Activated T-cell treated with anti-CD3 and anti-CD28 coated beads, Interleukin-2, amount 50 U/mL, for 24 hours (primary cell): ENCODE measurements at regions not wholly inside any gene's neighbourhood (a gene's known extent, or its start where the extent isn't known, plus 50 kb on each side); places are given as distances from the start of the nearest gene placed in this dataset.
"Not testable (repeated sequence)": the region's sequence is repeated elsewhere in the genome, so short reads cannot be mapped to it uniquely, and the experiment has no call there.

Experiments used
- DNase-seq: peaks from one replicate; pipeline ENCODE4 v3.0.0-alpha.2; 2020
- H3K27ac Mint-ChIP-seq: 2 replicates; pipeline ENCODE4 v1.8.0; 2020; ENCODE audit warnings: mild to moderate bottlenecking, mixed read lengths
- H3K27me3 Mint-ChIP-seq: 2 replicates; pipeline ENCODE4 v1.8.0; 2020; ENCODE audit warnings: mixed read lengths
- H3K36me3 Mint-ChIP-seq: 2 replicates; pipeline ENCODE4 v1.8.0; 2020; ENCODE audit warnings: low read depth, mixed read lengths
- H3K4me1 Mint-ChIP-seq: 2 replicates; pipeline ENCODE4 v1.8.0; 2020; ENCODE audit warnings: low read depth, mixed read lengths
- H3K4me3 Mint-ChIP-seq: 2 replicates; pipeline ENCODE4 v1.8.0; 2020; ENCODE audit warnings: mild to moderate bottlenecking, moderate library complexity, mixed read lengths
- H3K9me3 Mint-ChIP-seq: 2 replicates; pipeline ENCODE4 v1.8.0; 2020; ENCODE audit warnings: mixed read lengths

GRCh38 chr13:64662887-64663593, 2567.1 kb downstream of the PCDH9 start:
- Mint-ChIP-seq H3K4me3 (no peak overlapping the region), H3K4me1 (no peaks in the 10 kb centered on the region), H3K27ac (no peak overlapping the region), H3K27me3 (no peaks in the 10 kb centered on the region), H3K36me3 (no peaks in the 10 kb centered on the region), H3K9me3 (peaks cover 10% of the 10 kb centered on the region)
- no peak for DNase-seq

GRCh38 chr13:64648293-64648692, 2581.8 kb downstream of the PCDH9 start:
- no peak for DNase-seq
- no peaks in the 10 kb centered on the region for H3K36me3 Mint-ChIP-seq
- no peak overlapping the region for H3K4me3 Mint-ChIP-seq
- peaks cover 11% of the 10 kb centered on the region for H3K9me3 Mint-ChIP-seq
- no peaks in the 10 kb centered on the region for H3K27me3 Mint-ChIP-seq
- H3K4me1 Mint-ChIP-seq, result no peaks in the 10 kb centered on the region
- no peak overlapping the region for H3K27ac Mint-ChIP-seq

- H3K4me3 Mint-ChIP-seq, result no peak overlapping the region
- peaks cover 23% of the 10 kb centered on the region for H3K9me3 Mint-ChIP-seq
- no peaks in the 10 kb centered on the region for H3K36me3 Mint-ChIP-seq
- H3K27ac Mint-ChIP-seq, result no peak overlapping the region
- DNase-seq, result no peak
- H3K4me1 Mint-ChIP-seq, result no peaks in the 10 kb centered on the region
- no peaks in the 10 kb centered on the region for H3K27me3 Mint-ChIP-seq
These were observed 2587.1 kb downstream of the PCDH9 start for GRCh38 chr13:64643066-64643465.

GRCh38 chr13:64640002-64640401, 2590.1 kb downstream of the PCDH9 start:
- DNase-seq, result no peak
- Mint-ChIP-seq H3K36me3 (no peaks in the 10 kb centered on the region), H3K4me3 (no peak overlapping the region), H3K9me3 (peaks cover 34% of the 10 kb centered on the region), H3K27me3 (no peaks in the 10 kb centered on the region), H3K4me1 (no peaks in the 10 kb centered on the region), H3K27ac (no peak overlapping the region)

- Mint-ChIP-seq H3K4me1 (no peaks in the 10 kb centered on the region), H3K9me3 (peaks cover 34% of the 10 kb centered on the region), H3K27me3 (no peaks in the 10 kb centered on the region), H3K4me3 (no peak overlapping the region), H3K36me3 (no peaks in the 10 kb centered on the region), H3K27ac (no peak overlapping the region)
- no peak for DNase-seq
These were observed 2590.9 kb downstream of the PCDH9 start for GRCh38 chr13:64639206-64639605.

- H3K9me3 Mint-ChIP-seq, result peaks cover 25% of the 10 kb centered on the region
- DNase-seq, result no peak
- no peaks in the 10 kb centered on the region for H3K27me3 Mint-ChIP-seq
- no peaks in the 10 kb centered on the region for H3K4me1 Mint-ChIP-seq
- H3K36me3 Mint-ChIP-seq, result no peaks in the 10 kb centered on the region
- no peak overlapping the region for H3K4me3 Mint-ChIP-seq
- no peak overlapping the region for H3K27ac Mint-ChIP-seq
These were observed 2596.2 kb downstream of the PCDH9 start for GRCh38 chr13:64633948-64634347.

- Mint-ChIP-seq H3K4me3 (no peak overlapping the region), H3K36me3 (no peaks in the 10 kb centered on the region), H3K4me1 (no peaks in the 10 kb centered on the region), H3K27ac (no peak overlapping the region), H3K9me3 (peaks cover 18% of the 10 kb centered on the region), H3K27me3 (no peaks in the 10 kb centered on the region)
- no peak for DNase-seq
These were observed 2602.5 kb downstream of the PCDH9 start for GRCh38 chr13:64627654-64628053.

- no peaks in the 10 kb centered on the region for H3K4me1 Mint-ChIP-seq
- H3K36me3 Mint-ChIP-seq, result no peaks in the 10 kb centered on the region
- H3K9me3 Mint-ChIP-seq, result peaks cover 18% of the 10 kb centered on the region
- H3K27me3 Mint-ChIP-seq, result no peaks in the 10 kb centered on the region
- DNase-seq, result no peak
- H3K4me3 Mint-ChIP-seq, result no peak overlapping the region
- no peak overlapping the region for H3K27ac Mint-ChIP-seq
These were observed 2604.0 kb downstream of the PCDH9 start for GRCh38 chr13:64626105-64626504.

GRCh38 chr13:64617231-64617630, 2612.9 kb downstream of the PCDH9 start:
- no peak for DNase-seq
- Mint-ChIP-seq H3K27ac (no peak overlapping the region), H3K4me1 (no peaks in the 10 kb centered on the region), H3K27me3 (no peaks in the 10 kb centered on the region), H3K36me3 (no peaks in the 10 kb centered on the region), H3K4me3 (no peak overlapping the region), H3K9me3 (peaks cover 10% of the 10 kb centered on the region)

GRCh38 chr13:64591971-64592370, 2638.2 kb downstream of the PCDH9 start:
- H3K27ac Mint-ChIP-seq, result no peak overlapping the region
- H3K4me1 Mint-ChIP-seq, result no peaks in the 10 kb centered on the region
- no peaks in the 10 kb centered on the region for H3K27me3 Mint-ChIP-seq
- no peaks in the 10 kb centered on the region for H3K36me3 Mint-ChIP-seq
- H3K9me3 Mint-ChIP-seq, result peaks cover 23% of the 10 kb centered on the region
- H3K4me3 Mint-ChIP-seq, result no peak overlapping the region
- no peak for DNase-seq

- Mint-ChIP-seq H3K27ac (no peak overlapping the region), H3K36me3 (no peaks in the 10 kb centered on the region), H3K4me1 (no peaks in the 10 kb centered on the region), H3K4me3 (no peak overlapping the region), H3K9me3 (peaks cover 23% of the 10 kb centered on the region), H3K27me3 (no peaks in the 10 kb centered on the region)
- no peak for DNase-seq
These were observed 2650.8 kb downstream of the PCDH9 start for GRCh38 chr13:64579331-64579730.

- H3K27me3 Mint-ChIP-seq, result no peaks in the 10 kb centered on the region
- peaks cover 28% of the 10 kb centered on the region for H3K9me3 Mint-ChIP-seq
- no peaks in the 10 kb centered on the region for H3K36me3 Mint-ChIP-seq
- H3K27ac Mint-ChIP-seq, result no peak overlapping the region
- H3K4me3 Mint-ChIP-seq, result no peak overlapping the region
- DNase-seq, result no peak
- no peaks in the 10 kb centered on the region for H3K4me1 Mint-ChIP-seq
These were observed 2661.4 kb downstream of the PCDH9 start for GRCh38 chr13:64568748-64569147.

- DNase-seq, H3K4me3 Mint-ChIP-seq, H3K4me1 Mint-ChIP-seq, H3K36me3 Mint-ChIP-seq, H3K27ac Mint-ChIP-seq, H3K27me3 Mint-ChIP-seq: not testable (repeated sequence)
- peaks cover 11% of the 10 kb centered on the region for H3K9me3 Mint-ChIP-seq
These were observed 2672.1 kb downstream of the PCDH9 start for GRCh38 chr13:64558031-64558430.

GRCh38 chr13:64556376-64556775, 2673.8 kb downstream of the PCDH9 start:
- no peak for DNase-seq
- no peak overlapping the region for H3K4me3 Mint-ChIP-seq
- no peaks in the 10 kb centered on the region for H3K27me3 Mint-ChIP-seq
- H3K9me3 Mint-ChIP-seq, result peaks cover 6% of the 10 kb centered on the region
- no peaks in the 10 kb centered on the region for H3K4me1 Mint-ChIP-seq
- no peaks in the 10 kb centered on the region for H3K36me3 Mint-ChIP-seq
- no peak overlapping the region for H3K27ac Mint-ChIP-seq

GRCh38 chr13:64553411-64554129, 2676.6 kb downstream of the PCDH9 start:
- no peak overlapping the region for H3K4me3 Mint-ChIP-seq
- DNase-seq, result no peak
- H3K9me3 Mint-ChIP-seq, result peaks cover 11% of the 10 kb centered on the region
- no peaks in the 10 kb centered on the region for H3K27me3 Mint-ChIP-seq
- no peaks in the 10 kb centered on the region for H3K4me1 Mint-ChIP-seq
- no peak overlapping the region for H3K27ac Mint-ChIP-seq
- no peaks in the 10 kb centered on the region for H3K36me3 Mint-ChIP-seq
